ENCODE measurements at regions not wholly inside any gene's neighbourhood (a gene's known extent, or its start where the extent isn't known, plus 50 kb on each side); places are given as distances from the start of the nearest gene placed in this dataset.

GRCh38 chr1:96515430-96515829, 206.2 kb upstream of the PTBP2 start:
- no peak overlapping the region for H2AFZ ChIP-seq (ENCODE audit: low read depth, low read length)
- H3K27me3 ChIP-seq (ENCODE audit: control insufficient read depth in 2 of 2, insufficient read depth in 2 of 2, low read length in 2 of 2) = no peaks in the 10 kb centered on the region
- H3K36me3 ChIP-seq (ENCODE audit: control insufficient read depth in 2 of 2, extremely low read depth in 1 of 2, insufficient read depth in 2 of 2, low read length in 2 of 2) = no peaks in the 10 kb centered on the region
- intact Hi-C loops (cut with micrococcal nuclease) (no loop called here), dilution Hi-C loops (cut with MboI; ENCODE audit: extremely low pct_ligation_motif_present, low sequenced_read_pairs) (no loop called here)
- no peaks in the 10 kb centered on the region for H3K9me1 ChIP-seq (replicated peaks; ENCODE audit: control insufficient read depth, extremely low read depth, insufficient read depth, low read length)
- no peaks in the 10 kb centered on the region for H3K9me3 ChIP-seq (replicated peaks; ENCODE audit: control insufficient read depth, insufficient read depth, low read length)
- H3K4me3 ChIP-seq (replicated peaks in 1 of 3; ENCODE audit: insufficient read depth in 1 of 3, low read depth in 1 of 3, low read length in 3 of 3) = no peak overlapping the region
- H3K79me2 ChIP-seq (ENCODE audit: control insufficient read depth, insufficient read depth, low read length) = no peaks in the 10 kb centered on the region
- no peaks in the 10 kb centered on the region for H4K20me1 ChIP-seq (replicated peaks; ENCODE audit: control insufficient read depth, extremely low read depth, insufficient read depth, low read length)
- no TSS peak for BruUV-seq (replicated peaks)
- CTCF ChIA-PET = no interaction called here
- no peaks in the 10 kb centered on the region for H3K4me1 ChIP-seq (ENCODE audit: control insufficient read depth, extremely low read depth, insufficient read depth, low read length)
- DNase-seq (ENCODE audit: low read depth, low spot score) (no peak), FAIRE-seq (no peak)
- no peak overlapping the region for H3K9ac ChIP-seq (replicated peaks; ENCODE audit: extremely low read depth, insufficient read depth, low read length)
- H3K4me2 ChIP-seq (ENCODE audit: insufficient read depth, low read length) = no peak overlapping the region
- TF ChIP-seq EZH2 (IDR thresholded peaks at IDR 0.05; ENCODE audit: borderline replicate concordance, low read depth, low read length, severe bottlenecking) (no peak), POLR2A (IDR thresholded peaks at IDR 0.05; ENCODE audit: low read depth, low read length) (no peak), MAX (IDR thresholded peaks at IDR 0.05; ENCODE audit: insufficient read depth, insufficient read length) (no peak), POLR2AphosphoS5 (IDR thresholded peaks at IDR 0.05; ENCODE audit: insufficient read depth, low read depth, low read length) (no peak), CTCF (IDR thresholded peaks at IDR 0.05; ENCODE audit: extremely low read depth in 1 of 2, insufficient read depth in 1 of 2, low read depth in 1 of 2, low read length in 2 of 2) (no peak), JUN (IDR thresholded peaks at IDR 0.05; ENCODE audit: borderline replicate concordance, insufficient read depth, insufficient read length, low read depth) (no peak), MYC (IDR thresholded peaks at IDR 0.05; ENCODE audit: low read depth, low read length) (no peak), FOS (IDR thresholded peaks at IDR 0.05; ENCODE audit: borderline replicate concordance, insufficient read depth, low read length) (no peak), GATA2 (IDR thresholded peaks at IDR 0.05; ENCODE audit: insufficient read depth, insufficient read length, low read depth, low read length) (no peak)
- H3K27ac ChIP-seq (ENCODE audit: insufficient read depth, low read depth, low read length) = no peak overlapping the region
- POLR2A ChIA-PET = no interaction called here

Measured in endothelial cell of umbilical vein (primary cell).